Inferior parietal cortex (tissue), 1 donor: ENCODE measurements at regions not wholly inside any gene's neighbourhood (a gene's known extent, or its start where the extent isn't known, plus 50 kb on each side); places are given as distances from the start of the nearest gene placed in this dataset.

Source experiments
- DNase-seq: peaks from one replicate; pipeline ENCODE4 v3.0.0-alpha.2; 2016; ENCODE audit errors: extremely low spot score

GRCh38 chr2:212945526-212945925 is 205.9 kb downstream of the IKZF2 start:
- no peak for DNase-seq

DNA sequence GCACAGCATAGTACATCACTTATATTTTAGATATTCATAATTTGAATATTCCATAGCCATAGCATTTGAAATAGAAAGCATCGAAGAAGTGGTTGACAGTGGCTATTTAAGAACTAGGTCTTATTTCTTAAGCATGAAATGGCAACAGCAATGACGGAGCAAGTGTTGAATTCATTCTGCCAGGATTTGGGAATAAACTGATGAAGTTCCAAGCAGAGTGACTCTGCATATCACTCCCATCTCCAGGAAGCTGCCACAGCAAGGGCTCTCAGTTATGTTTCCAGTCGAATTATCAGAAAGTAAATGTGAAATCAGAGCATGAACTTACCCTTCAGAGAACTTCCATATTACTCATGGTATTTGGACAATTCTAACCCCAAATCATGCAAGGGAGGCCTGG is 208.1 kb downstream of the IKZF2 start:
- no peak for DNase-seq

DNA sequence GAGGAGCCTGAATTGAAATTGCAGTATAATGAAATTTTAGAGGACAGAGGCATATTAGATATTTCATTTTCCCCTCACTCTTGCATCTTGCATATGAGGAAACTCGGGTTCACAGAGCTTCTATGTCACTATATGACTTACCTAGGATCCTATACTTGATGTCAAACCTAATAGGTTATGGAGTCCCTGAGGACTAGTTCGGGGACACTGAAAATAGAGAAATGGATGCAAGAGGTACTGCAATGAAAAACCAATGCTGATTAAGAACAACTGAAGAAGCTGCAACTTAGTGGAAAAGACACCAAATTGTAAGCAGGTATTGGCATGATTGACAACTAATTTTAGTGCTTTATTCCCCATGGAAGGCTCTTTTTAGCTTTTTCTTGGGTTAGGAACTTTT is 210.1 kb downstream of the IKZF2 start:
- DNase-seq, result no peak

GRCh38 chr2:212940816-212941215 is 210.6 kb downstream of the IKZF2 start:
- DNase-seq, result no peak

DNA sequence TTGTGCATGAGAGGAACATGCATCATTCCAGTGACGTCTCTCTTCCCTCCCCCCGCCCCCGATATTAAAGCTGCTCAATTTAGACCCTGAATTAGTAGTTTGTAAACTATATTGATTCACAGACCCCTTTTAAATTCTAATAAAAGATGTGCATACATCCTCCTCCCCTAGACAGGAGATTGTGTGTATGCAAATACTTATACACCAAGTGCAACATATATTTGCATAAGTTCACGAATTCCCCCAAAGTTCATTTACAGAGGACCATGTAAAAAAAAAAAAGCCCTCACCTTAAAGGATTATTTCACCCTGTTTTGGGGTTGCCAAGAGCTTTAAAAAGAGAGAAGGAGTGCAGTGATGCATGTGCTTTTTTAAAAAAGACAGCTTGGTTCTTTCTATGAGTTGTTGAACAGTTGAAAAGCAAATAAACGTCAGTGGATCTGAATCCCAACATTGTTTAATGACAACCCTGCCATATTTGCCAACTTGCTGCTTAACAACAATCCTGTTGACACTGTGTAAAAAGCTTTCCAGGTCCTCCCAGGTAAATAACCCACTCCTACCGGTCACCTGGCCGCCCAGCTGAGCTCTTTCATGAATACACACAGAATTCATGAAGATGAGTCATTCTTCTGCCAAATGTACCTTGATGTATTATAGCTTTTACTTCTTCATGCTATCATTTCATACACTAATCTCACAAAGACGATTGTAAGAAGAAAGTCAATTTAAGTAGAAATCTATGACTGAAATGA is 211.5 kb downstream of the IKZF2 start:
- DNase-seq, result no peak

GRCh38 chr2:212938144-212938793 is 213.1 kb downstream of the IKZF2 start:
- DNase-seq, result no peak

DNA sequence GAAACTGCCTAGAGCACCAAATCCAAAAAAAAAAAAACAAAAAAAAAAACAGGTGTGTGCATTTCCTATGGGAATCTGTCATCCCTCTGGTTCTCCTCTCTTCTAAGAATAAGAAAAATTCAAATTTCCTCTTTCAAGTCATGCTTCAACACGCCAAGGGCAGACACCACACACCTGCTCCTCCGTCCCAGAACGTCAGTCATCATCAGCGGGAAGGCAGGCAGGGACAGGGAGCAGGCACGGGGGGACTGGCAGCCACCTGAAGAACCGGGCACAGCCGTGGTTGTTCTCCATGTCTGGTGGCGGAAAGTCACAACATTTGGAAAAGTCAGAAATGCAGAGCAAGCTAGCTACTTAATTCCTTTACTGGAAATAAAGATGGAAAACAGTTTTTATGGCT is 214.8 kb downstream of the IKZF2 start:
- no peak for DNase-seq

DNA sequence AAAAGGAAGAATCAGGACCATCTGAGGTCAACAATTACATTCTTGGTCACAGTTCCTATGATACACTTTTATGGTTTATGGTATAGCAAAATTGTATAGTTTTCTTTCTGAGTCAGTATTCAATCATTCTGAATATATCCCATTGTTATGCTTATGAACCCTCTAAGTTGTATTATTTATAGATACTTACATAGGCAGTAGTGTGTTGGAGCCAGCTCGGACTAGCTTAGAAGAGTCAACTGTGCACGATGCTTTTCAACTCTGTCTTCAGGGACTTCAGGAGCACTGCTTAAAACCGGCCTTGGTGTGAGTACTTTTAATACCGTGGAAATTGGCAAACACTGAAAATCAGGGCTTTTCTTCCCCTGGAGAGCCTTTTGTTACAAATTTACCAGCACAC is 215.7 kb downstream of the IKZF2 start:
- DNase-seq, result no peak

GRCh38 chr2:212931271-212931670 is 220.1 kb downstream of the IKZF2 start:
- no peak for DNase-seq

DNA sequence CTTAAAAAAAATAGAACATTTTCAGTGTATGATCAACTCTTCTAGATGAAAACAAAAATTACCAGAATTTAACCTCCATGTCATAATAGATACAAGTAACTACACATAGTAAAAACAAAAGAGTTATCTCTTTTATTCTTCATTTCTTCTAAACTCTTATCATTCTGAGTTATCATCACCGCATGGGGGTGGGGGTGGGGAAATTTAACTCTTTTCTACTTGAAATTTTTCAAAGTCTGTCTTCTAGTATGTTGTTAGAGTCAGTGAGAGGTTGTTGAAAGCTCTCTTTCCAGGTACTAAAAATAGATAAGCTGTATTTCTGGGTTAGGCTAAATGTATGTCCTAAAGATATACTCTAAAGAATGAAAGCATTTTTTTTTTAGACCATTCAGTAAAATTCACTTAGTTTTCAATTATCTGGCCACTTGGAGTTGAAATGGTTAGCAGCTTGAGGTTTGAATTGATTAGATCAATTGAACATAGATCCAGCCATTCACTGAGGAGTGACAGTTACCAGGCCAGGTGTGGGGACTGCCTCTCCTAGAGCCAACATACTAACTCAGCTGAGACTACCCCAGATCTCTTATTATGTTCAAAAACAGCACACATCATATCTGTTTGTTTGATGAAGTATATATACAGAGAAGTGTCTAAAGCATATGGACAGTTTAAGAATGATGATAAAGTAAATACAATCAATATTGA is 220.7 kb downstream of the IKZF2 start:
- DNase-seq, result no peak

GRCh38 chr2:212929971-212930370 is 221.4 kb downstream of the IKZF2 start:
- DNase-seq, result no peak

GRCh38 chr2:212929116-212929515 is 222.3 kb downstream of the IKZF2 start:
- no peak for DNase-seq

DNA sequence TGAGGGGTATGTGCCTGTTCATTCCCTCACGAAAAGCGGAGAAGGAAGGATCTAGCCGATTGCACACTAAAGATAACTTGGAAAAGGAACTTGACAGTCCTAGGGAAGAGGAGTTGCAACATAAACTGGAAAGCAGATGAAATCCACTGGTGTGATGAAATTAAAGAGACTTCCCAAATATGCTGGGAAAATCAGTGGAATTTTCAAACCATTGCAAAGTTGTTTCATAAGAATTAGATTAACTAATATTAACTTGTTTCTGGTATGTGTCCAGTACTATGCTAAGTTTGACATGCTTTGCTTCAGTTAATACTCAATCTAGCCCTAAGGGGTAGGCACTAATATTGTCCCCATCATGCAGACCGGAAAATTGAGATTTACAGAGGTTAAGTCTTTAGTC is 222.7 kb downstream of the IKZF2 start:
- DNase-seq, result no peak

GRCh38 chr2:212926940-212927339 is 224.5 kb downstream of the IKZF2 start:
- DNase-seq, result no peak

GRCh38 chr2:212923393-212923792 is 228.0 kb downstream of the IKZF2 start:
- DNase-seq, result no peak

GRCh38 chr2:212922701-212923100 is 228.7 kb downstream of the IKZF2 start:
- DNase-seq, result no peak

GRCh38 chr2:212921711-212922110 is 229.7 kb downstream of the IKZF2 start:
- no peak for DNase-seq

DNA sequence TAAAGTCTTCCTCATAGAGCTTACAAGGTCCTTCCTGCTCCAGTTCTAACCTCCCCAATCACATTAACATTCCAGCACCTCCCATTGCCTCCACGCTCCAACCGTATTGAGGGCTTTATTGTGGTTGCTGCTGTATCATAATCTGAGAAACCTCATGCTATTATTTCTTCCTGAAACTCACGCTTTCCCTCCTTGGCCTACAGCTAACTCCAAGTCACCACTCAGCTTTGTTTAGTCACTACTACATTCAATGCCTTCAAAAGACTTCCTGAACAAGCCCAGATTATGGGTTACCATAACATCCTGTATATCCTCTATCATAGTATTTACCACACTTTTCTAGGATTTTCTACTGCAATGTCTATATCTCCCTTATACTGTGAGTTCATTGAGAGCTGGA is 230.4 kb downstream of the IKZF2 start:
- DNase-seq, result no peak

DNA sequence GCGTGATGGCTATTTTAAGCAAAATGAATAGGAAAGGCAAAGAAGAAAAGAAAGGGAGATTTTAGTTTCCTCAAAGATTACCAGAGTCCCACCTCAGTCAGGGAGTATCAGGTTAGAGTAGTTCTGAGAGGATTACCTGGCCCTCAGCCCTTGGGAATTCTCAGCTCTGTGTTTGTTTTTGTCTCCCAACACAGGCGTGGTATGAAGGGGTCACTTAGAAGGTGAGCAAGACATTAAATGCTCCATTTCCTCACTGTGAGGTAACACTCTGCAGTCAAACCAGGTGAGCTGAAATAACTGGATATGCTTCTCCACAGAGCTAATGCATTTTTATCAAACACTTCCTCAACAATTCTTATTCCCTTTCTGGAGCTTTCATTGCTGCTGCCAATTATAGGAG is 232.2 kb downstream of the IKZF2 start:
- no peak for DNase-seq

GRCh38 chr2:212918336-212918735 is 233.1 kb downstream of the IKZF2 start:
- no peak for DNase-seq

DNA sequence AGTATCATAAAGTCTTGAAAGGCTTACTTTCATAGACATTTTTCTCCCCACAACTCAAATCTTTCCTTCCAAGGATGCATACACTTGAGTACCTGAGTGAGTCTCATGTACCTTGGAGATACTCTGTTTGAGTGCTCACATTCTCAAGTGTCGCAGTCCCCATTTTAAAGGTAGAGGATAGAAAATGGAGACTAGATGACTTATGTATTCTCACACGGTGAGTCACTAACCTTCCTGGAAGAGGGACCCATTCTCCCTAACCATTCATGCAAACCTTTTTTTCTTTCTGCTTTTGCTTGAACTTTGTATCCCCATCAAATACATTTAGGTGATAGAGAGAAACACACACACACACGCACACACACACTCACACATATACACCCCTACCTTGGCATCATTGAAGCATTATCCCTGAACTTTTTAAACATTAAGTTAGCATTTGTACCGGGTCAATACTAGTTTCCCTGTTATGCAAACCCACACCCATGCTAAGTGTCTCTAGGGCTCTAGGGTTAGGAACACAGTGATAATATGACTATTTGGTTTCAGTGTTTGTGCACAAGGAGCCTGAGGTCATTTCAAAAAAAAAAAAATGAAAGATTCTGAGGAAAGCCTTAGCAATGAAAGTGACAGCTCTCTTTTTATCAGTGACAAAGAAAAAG is 236.2 kb downstream of the IKZF2 start:
- no peak for DNase-seq

GRCh38 chr2:212914392-212914791 is 237.0 kb downstream of the IKZF2 start:
- no peak for DNase-seq
